Stomach (tissue), 4 donors: ENCODE measurements at regions not wholly inside any gene's neighbourhood (a gene's known extent, or its start where the extent isn't known, plus 50 kb on each side); places are given as distances from the start of the nearest gene placed in this dataset.
"Not testable (repeated sequence)": the region's sequence is repeated elsewhere in the genome, so short reads cannot be mapped to it uniquely, and the experiment has no call there.

Experiments
- CTCF ChIP-seq, 7 experiments: fragments of 450-650 bp in 4 of 7; fragments of 200-600 bp in 3 of 7; sonication (generic) in 3 of 7; IDR thresholded peaks; one replicate each; pipeline ENCODE4 v1.5.1; 2016 to 2019; ENCODE audit warnings: antibody characterized with exemption in 7 of 7, control low read depth in 2 of 7, mild to moderate bottlenecking in 1 of 7
- EP300 ChIP-seq: sonication (generic); formaldehyde crosslinking; IDR thresholded peaks from one replicate; pipeline ENCODE4 v1.6.1; 2017; ENCODE audit warnings: antibody characterized with exemption
- POLR2AphosphoS5 ChIP-seq, 3 donors: sonication (generic); formaldehyde crosslinking; IDR thresholded peaks; one replicate each; pipeline ENCODE4 v1.6.1; 2016; ENCODE audit warnings: antibody characterized with exemption in 3 of 3

GRCh38 chr1:143796369-143796768, 175.4 kb downstream of the FAM72C start:
- not testable (repeated sequence) for TF ChIP-seq EP300; POLR2AphosphoS5 (IDR thresholded peaks at IDR 0.05); CTCF (IDR thresholded peaks at IDR 0.05)
